ENCODE measurements at regions not wholly inside any gene's neighbourhood (a gene's known extent, or its start where the extent isn't known, plus 50 kb on each side); places are given as distances from the start of the nearest gene placed in this dataset.

GRCh38 chr3:103085465-103085864 is 650.6 kb downstream of the ZPLD1 start:
- TF ChIP-seq CTCF (IDR thresholded peaks at IDR 0.05): no peak
- TF ChIP-seq POLR2A (IDR thresholded peaks at IDR 0.05): no peak
